ENCODE measurements at regions not wholly inside any gene's neighbourhood (a gene's known extent, or its start where the extent isn't known, plus 50 kb on each side); places are given as distances from the start of the nearest gene placed in this dataset.

- TF ChIP-seq CTCF (conservative IDR thresholded peaks at IDR 0.05; ENCODE audit: low read depth, low read length), result no peak
- TF ChIP-seq EZH2 (IDR thresholded peaks at IDR 0.05; ENCODE audit: low read length, unreplicated experiment), result no peak
- no peak for TF ChIP-seq EZH2phosphoT487 (IDR thresholded peaks at IDR 0.05; ENCODE audit: borderline replicate concordance, low read length)
Measured at GRCh38 chr1:221418346-221418745, 323.5 kb downstream of the DUSP10 start.

Data from PC-3 (cell line).